SK-N-SH treated with all-trans-retinoic acid at 6 μM for 48 hours (cell line): ENCODE measurements at regions not wholly inside any gene's neighbourhood (a gene's known extent, or its start where the extent isn't known, plus 50 kb on each side); places are given as distances from the start of the nearest gene placed in this dataset.

Source experiments
- GLIS3 ChIP-seq: fragments of 250-450 bp; sonication (Bioruptor Pico); IDR thresholded peaks from 2 replicates; pipeline ENCODE4 v1.5.0; 2020; ENCODE audit warnings: mild to moderate bottlenecking, moderate library complexity
- PATZ1 ChIP-seq: fragments of 250-450 bp; sonication (Bioruptor Pico); IDR thresholded peaks from 2 replicates; pipeline ENCODE4 v1.8.0; 2020; ENCODE audit warnings: mild to moderate bottlenecking, moderate library complexity, borderline replicate concordance
- TCF4 ChIP-seq: fragments of 250-450 bp; sonication (Bioruptor Pico); IDR thresholded peaks from 2 replicates; pipeline ENCODE4 v1.8.0; 2021; ENCODE audit warnings: mild to moderate bottlenecking, moderate library complexity, borderline replicate concordance
- ZFP3 ChIP-seq: fragments of 250-450 bp; sonication (Bioruptor Pico); IDR thresholded peaks from 2 replicates; pipeline ENCODE4 v1.5.0; 2020; ENCODE audit warnings: mild to moderate bottlenecking, moderate library complexity
- ZNF565 ChIP-seq: fragments of 450-650 bp; formaldehyde crosslinking; conservative IDR thresholded peaks from 2 replicates; pipeline ENCODE4 v1.5.0; 2020; ENCODE audit warnings: low read depth, mild to moderate bottlenecking, moderate library complexity

GRCh38 chr15:66911131-66911700 lies 154.2 kb upstream of the SMAD3 start:
- no peak for TF ChIP-seq GLIS3 (CRISPR knock-in tag)
- TF ChIP-seq ZNF565 (CRISPR knock-in tag) = no peak
- TF ChIP-seq ZFP3 = no peak
- TF ChIP-seq TCF4 (CRISPR knock-in tag) = no peak
- TF ChIP-seq PATZ1 = no peak
